Nephron progenitor cell (in vitro differentiated cells): ENCODE measurements at regions not wholly inside any gene's neighbourhood (a gene's known extent, or its start where the extent isn't known, plus 50 kb on each side); places are given as distances from the start of the nearest gene placed in this dataset.

ENCODE experiments used
- DNase-seq: peaks from one replicate; pipeline ENCODE4 v3.0.0; 2021
- H3K27ac Mint-ChIP-seq: 2 replicates; pipeline ENCODE4 v1.8.0; 2021; ENCODE audit warnings: mild to moderate bottlenecking, moderate library complexity, mixed read lengths
- H3K27me3 Mint-ChIP-seq: 2 replicates; pipeline ENCODE4 v1.8.0; 2021; ENCODE audit warnings: mild to moderate bottlenecking, low read depth, mixed read lengths; ENCODE audit not compliant: poor library complexity
- H3K36me3 Mint-ChIP-seq: 2 replicates; pipeline ENCODE4 v1.8.0; 2021; ENCODE audit warnings: low read depth, mixed read lengths
- H3K4me1 Mint-ChIP-seq: 2 replicates; pipeline ENCODE4 v1.8.0; 2021; ENCODE audit warnings: mixed read lengths
- H3K4me3 Mint-ChIP-seq: 2 replicates; pipeline ENCODE4 v1.8.0; 2021; ENCODE audit warnings: mild to moderate bottlenecking, moderate library complexity, mixed read lengths
- H3K9me3 Mint-ChIP-seq: 2 replicates; pipeline ENCODE4 v1.8.0; 2021; ENCODE audit warnings: mild to moderate bottlenecking, moderate library complexity, mixed read lengths
- CTCF ChIP-seq: fragments of 200-600 bp; sonication (generic); IDR thresholded peaks from 2 replicates; pipeline ENCODE4 v1.5.0; 2021; ENCODE audit warnings: antibody characterized with exemption

- H3K4me1 Mint-ChIP-seq, result peaks cover 36% of the 10 kb centered on the region
- TF ChIP-seq CTCF, result no peak
- no peaks in the 10 kb centered on the region for H3K9me3 Mint-ChIP-seq
- H3K36me3 Mint-ChIP-seq, result no peaks in the 10 kb centered on the region
- no peak overlapping the region for H3K27ac Mint-ChIP-seq
- peaks cover 25% of the 10 kb centered on the region for H3K27me3 Mint-ChIP-seq
- no peak for DNase-seq
- H3K4me3 Mint-ChIP-seq, result no peak overlapping the region
Measured at GRCh38 chr13:111517641-111518010, 197.2 kb downstream of the TEX29 start.

DNA sequence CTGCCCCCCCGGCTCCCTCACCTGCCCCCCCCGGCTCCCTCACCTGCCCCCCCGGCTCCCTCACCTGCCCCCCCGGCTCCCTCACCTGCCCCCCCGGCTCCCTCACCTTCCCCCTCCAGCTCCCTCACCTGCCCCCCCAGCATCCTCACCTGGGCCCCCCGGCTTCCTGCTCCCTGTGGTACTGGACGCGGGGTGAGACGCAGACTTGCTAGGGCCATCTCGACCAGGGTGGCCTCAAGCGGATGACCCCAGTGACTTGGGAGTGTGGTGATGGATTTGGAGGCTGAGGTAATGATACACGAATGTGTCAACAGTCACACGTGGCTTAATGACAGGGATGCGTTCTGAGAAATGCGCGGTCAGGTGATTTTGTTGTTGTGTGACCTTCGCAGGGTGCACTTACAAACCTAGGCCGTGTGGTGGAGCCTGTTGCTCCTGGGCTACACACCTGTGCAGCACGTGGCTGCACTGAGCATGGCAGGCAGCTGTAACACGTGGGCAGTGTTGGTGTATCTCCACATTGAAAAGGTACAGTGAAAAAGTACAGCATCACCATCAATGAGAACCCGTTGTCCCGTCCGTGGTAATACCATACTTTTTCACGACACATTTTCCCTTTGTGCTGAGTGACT is 197.8 kb downstream of the TEX29 start:
- Mint-ChIP-seq H3K27ac (no peak overlapping the region), H3K9me3 (no peaks in the 10 kb centered on the region), H3K4me1 (peaks cover 36% of the 10 kb centered on the region), H3K4me3 (no peak overlapping the region), H3K27me3 (peaks cover 25% of the 10 kb centered on the region), H3K36me3 (no peaks in the 10 kb centered on the region)
- DNase-seq, result no peak
- no peak for TF ChIP-seq CTCF

DNA sequence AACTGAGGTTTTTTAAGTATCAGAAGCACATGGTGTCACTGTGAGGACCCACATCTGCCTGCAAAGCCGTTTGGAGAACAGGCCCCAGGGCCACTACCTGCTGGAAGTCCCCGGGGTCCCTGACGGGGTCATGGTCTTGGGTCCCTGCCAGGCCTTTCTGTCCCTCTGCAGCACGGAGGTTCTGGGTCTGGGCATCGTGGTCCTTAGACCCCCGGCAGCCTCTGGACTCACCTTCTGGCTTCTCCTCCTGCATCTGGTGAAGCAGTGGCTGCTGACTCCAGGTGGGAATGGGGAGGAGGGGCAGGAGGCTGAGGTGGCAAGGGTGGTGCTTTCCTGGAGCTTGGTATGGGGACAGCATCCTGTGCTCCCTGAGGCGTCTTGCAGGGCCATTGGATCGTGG is 198.6 kb downstream of the TEX29 start:
- H3K4me1 Mint-ChIP-seq, result peaks cover 35% of the 10 kb centered on the region
- TF ChIP-seq CTCF, result no peak
- no peaks in the 10 kb centered on the region for H3K36me3 Mint-ChIP-seq
- H3K9me3 Mint-ChIP-seq, result no peaks in the 10 kb centered on the region
- H3K27ac Mint-ChIP-seq, result no peak overlapping the region
- H3K27me3 Mint-ChIP-seq, result peaks cover 25% of the 10 kb centered on the region
- H3K4me3 Mint-ChIP-seq, result no peak overlapping the region
- no peak for DNase-seq

DNA sequence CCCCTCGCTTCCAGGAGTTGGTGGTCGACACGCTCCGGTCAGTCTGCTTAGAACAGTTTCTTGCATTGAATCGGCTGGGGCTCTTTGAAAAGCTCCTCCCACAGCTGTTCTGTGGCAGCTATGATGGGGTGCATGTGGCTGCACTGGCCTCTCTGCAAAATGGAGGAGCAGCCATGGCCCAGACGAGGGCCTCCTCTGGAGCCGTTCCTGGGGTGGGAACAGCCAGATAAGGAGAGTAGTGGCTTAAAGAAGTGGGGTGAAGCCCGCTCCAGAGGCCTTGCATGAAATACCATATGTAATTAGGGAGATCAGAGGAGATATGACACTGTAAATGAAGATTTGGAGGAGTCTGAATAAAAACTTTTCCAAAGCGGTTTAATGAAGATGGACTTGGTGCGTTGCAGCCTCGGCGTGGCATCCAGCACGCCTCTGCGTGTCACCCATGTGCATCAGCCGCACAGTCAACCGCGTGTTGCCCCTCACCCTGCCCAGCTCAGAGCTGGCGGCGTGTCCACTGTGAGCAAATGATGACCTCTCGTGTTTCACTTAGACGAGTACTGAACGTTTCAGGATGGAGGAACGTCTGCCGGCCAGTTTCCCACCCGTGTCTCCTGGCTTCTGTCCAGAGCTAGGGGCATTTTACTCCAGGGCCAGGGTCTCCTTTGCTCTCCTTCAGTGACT is 199.2 kb downstream of the TEX29 start:
- H3K36me3 Mint-ChIP-seq, result no peaks in the 10 kb centered on the region
- H3K4me3 Mint-ChIP-seq, result no peak overlapping the region
- no peaks in the 10 kb centered on the region for H3K9me3 Mint-ChIP-seq
- no peak overlapping the region for H3K27ac Mint-ChIP-seq
- H3K27me3 Mint-ChIP-seq, result peaks cover 25% of the 10 kb centered on the region
- peaks cover 29% of the 10 kb centered on the region for H3K4me1 Mint-ChIP-seq
- no peak for TF ChIP-seq CTCF
- no peak for DNase-seq

GRCh38 chr13:111521030-111521429 is 200.6 kb downstream of the TEX29 start:
- Mint-ChIP-seq H3K9me3 (no peaks in the 10 kb centered on the region), H3K4me1 (peaks cover 15% of the 10 kb centered on the region), H3K36me3 (no peaks in the 10 kb centered on the region), H3K4me3 (no peak overlapping the region), H3K27ac (no peak overlapping the region), H3K27me3 (peaks cover 25% of the 10 kb centered on the region)
- no peak for TF ChIP-seq CTCF
- DNase-seq, result no peak

DNA sequence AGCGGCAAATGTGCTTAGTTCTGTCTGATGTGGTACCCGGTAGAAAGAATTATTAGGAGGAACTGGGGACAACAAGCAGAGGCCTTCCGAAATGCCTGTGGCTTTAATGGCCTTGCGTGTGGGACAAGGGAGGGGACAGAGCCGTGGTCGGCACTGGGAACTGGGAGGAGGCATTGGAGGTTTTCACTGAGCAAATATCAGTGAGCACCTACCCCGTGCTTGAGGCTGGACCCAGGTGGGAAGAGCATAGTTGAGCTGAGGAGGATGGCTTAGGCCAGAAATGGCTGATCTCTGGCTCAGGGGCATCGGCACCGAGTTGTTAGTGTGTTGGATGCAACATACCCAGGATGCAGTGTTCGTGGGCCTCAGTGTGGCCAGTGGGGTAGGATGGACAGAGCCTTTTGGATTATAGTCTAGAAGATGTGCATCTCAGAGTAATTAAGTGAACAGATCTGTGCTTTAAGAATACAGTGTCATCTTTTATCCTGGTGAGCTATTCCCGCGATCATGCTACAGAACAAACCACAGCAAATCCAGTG is 201.3 kb downstream of the TEX29 start:
- H3K27me3 Mint-ChIP-seq, result peaks cover 21% of the 10 kb centered on the region
- no peak overlapping the region for H3K27ac Mint-ChIP-seq
- H3K4me3 Mint-ChIP-seq, result no peak overlapping the region
- no peaks in the 10 kb centered on the region for H3K9me3 Mint-ChIP-seq
- no peak for TF ChIP-seq CTCF
- DNase-seq, result no peak
- peaks cover 10% of the 10 kb centered on the region for H3K4me1 Mint-ChIP-seq
- H3K36me3 Mint-ChIP-seq, result no peaks in the 10 kb centered on the region
